Panc1 (cell line): ENCODE measurements at regions not wholly inside any gene's neighbourhood (a gene's known extent, or its start where the extent isn't known, plus 50 kb on each side); places are given as distances from the start of the nearest gene placed in this dataset.

ENCODE experiments used
- ATAC-seq: fragments of 200-7000 bp; cut with Tn5 transposase; 2 replicates; pipeline ENCODE4 v1.9.1; 2020; ENCODE audit warnings: mild to moderate bottlenecking, moderate library complexity
- BruUV-seq: library from RNA; stranded (reverse); fragments of 400-500 nt; replicated peaks from 2 replicates; lab custom pipeline; 2021; lab: Mats Ljungman, UMichigan
- CTCF ChIA-PET: fragments of 300-600 bp; sonication (Branson Sonifier 250); formaldehyde crosslinking; loops from one replicate; lab custom pipeline; 2022; ENCODE audit warnings: antibody characterized with exemption; lab: Charles Lee
- POLR2A ChIA-PET: fragments of 300-600 bp; sonication (Branson Sonifier 250); formaldehyde crosslinking; loops from one replicate; lab custom pipeline; 2022; ENCODE audit warnings: antibody characterized with exemption; lab: Charles Lee
- DNase-seq: peaks from one replicate; pipeline ENCODE4 v3.0.0-alpha.2; 2010; ENCODE audit warnings: low read depth, low spot score
- H3K27ac ChIP-seq: 2 replicates; pipeline ENCODE4 v1.5.1; 2011; ENCODE audit warnings: mild to moderate bottlenecking, low read length, inconsistent platforms
- H3K27me3 ChIP-seq: fragments of 200-500 bp; sonication (Bioruptor generic); 2 replicates; pipeline ENCODE4 v1.6.0; 2014; ENCODE audit warnings: low read length, inconsistent platforms; ENCODE audit not compliant: control insufficient read depth, insufficient read depth
- H3K36me3 ChIP-seq: fragments of 200-500 bp; sonication (Bioruptor generic); 2 replicates; pipeline ENCODE4 v1.5.1; 2014; ENCODE audit warnings: inconsistent platforms, mild to moderate bottlenecking, low read length, moderate library complexity; ENCODE audit not compliant: control insufficient read depth, insufficient read depth
- H3K4me1 ChIP-seq: 2 replicates; pipeline ENCODE4 v1.5.1; 2011; ENCODE audit warnings: inconsistent platforms, mild to moderate bottlenecking, low read length, moderate library complexity; ENCODE audit not compliant: control insufficient read depth, insufficient read depth
- H3K4me3 ChIP-seq, 2 experiments: 2 replicates each; pipeline ENCODE4 v1.5.1; 2011 to 2012; ENCODE audit warnings: low read depth in 2 of 2, low read length in 2 of 2, mild to moderate bottlenecking in 2 of 2, inconsistent platforms in 1 of 2, moderate library complexity in 1 of 2
- H3K9me3 ChIP-seq: fragments of 200-500 bp; sonication (Bioruptor generic); 2 replicates; pipeline ENCODE4 v1.5.1; 2014; ENCODE audit warnings: low read depth, mild to moderate bottlenecking, inconsistent platforms, low read length, moderate library complexity; ENCODE audit not compliant: control insufficient read depth, insufficient read depth
- POLR2AphosphoS5 ChIP-seq: IDR thresholded peaks from 2 replicates; pipeline ENCODE4 v1.6.1; 2012; ENCODE audit warnings: mild to moderate bottlenecking, low read depth, low read length, moderate library complexity
- SIN3A ChIP-seq: IDR thresholded peaks from 2 replicates; pipeline ENCODE4 v1.6.1; 2012; ENCODE audit warnings: low read depth, mild to moderate bottlenecking, low read length, moderate library complexity, borderline replicate concordance; ENCODE audit not compliant: insufficient read depth
- TCF7L2 ChIP-seq: IDR thresholded peaks from 2 replicates; pipeline ENCODE4 v1.6.1; 2011; ENCODE audit warnings: mild to moderate bottlenecking, low read depth, low read length, inconsistent platforms
- in situ Hi-C: cut with HindIII; loops from 2 replicates; pipeline ENCODE4 v1.10.0; 2016; ENCODE audit warnings: low sequenced_read_pairs, low pct_unique_long_range_greater_than_20kb
- intact Hi-C: fragments of 100-400 bp; cut with micrococcal nuclease; formaldehyde crosslinking; loops from one replicate; pipeline ENCODE4 v1.10.0; 2022; ENCODE audit not compliant: unreplicated experiment
- TF ChIP-seq, protein P1 (sequence below): fragments of 450-650 bp; IDR thresholded peaks from 2 replicates; pipeline ENCODE4 v1.5.1; 2017; ENCODE audit warnings: mild to moderate bottlenecking
- TF ChIP-seq, protein P2 (sequence below), 2 experiments: IDR thresholded peaks; 2 replicates each; pipeline ENCODE4 v1.6.1; 2011 to 2012; ENCODE audit warnings: low read depth in 2 of 2, control low read depth in 1 of 2, low read length in 1 of 2, mild to moderate bottlenecking in 1 of 2, moderate library complexity in 1 of 2; ENCODE audit not compliant: insufficient read depth in 1 of 2

DNA sequence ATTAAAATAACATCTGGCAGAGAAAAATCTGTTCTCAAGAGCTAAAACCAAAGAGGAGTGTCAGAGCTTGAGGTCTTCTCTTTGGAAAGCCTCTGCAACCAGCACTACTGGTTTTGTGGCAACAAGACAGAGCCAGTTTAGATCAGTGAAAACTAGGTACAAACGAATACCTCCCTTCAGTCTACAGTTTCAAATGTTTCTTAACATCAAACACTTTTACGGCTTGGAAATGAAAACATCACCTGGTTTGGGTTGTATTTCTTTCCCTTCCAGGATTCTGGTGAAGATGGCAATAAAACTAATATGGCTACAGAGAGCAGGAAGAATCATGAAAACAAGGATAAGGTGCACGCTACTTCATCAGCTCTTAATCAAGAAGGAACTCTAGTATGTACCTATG lies 339.4 kb upstream of the ESRRG start:
- intact Hi-C loops (no loop called here), in situ Hi-C loops (no loop called here)
- BruUV-seq: no TSS peak
- POLR2A ChIA-PET: no interaction called here
- H3K4me1 ChIP-seq: no peaks in the 10 kb centered on the region
- no peaks in the 10 kb centered on the region for H3K27me3 ChIP-seq
- no peak for ATAC-seq
- no peak overlapping the region for H3K27ac ChIP-seq
- DNase-seq: no peak
- no peak for TF ChIP-seq SIN3A
- no peaks in the 10 kb centered on the region for H3K9me3 ChIP-seq
- no peaks in the 10 kb centered on the region for H3K36me3 ChIP-seq
- H3K4me3 ChIP-seq: no peak overlapping the region
- CTCF ChIA-PET: no interaction called here

GRCh38 chr1:217059401-217059800 lies 336.2 kb upstream of the ESRRG start:
- ChIA-PET CTCF (no interaction called here), POLR2A (no interaction called here)
- intact Hi-C loops: no loop called here
- Histone ChIP-seq H3K27me3 (no peaks in the 10 kb centered on the region), H3K9me3 (no peaks in the 10 kb centered on the region), H3K4me1 (no peaks in the 10 kb centered on the region; the same call in 1 of the 2 replicates), H3K36me3 (no peaks in the 10 kb centered on the region), H3K27ac (no peak overlapping the region), H3K4me3 (no peak overlapping the region)
- BruUV-seq: no TSS peak
- ATAC-seq (no peak), DNase-seq (no peak)
- TF ChIP-seq, protein P1, sequence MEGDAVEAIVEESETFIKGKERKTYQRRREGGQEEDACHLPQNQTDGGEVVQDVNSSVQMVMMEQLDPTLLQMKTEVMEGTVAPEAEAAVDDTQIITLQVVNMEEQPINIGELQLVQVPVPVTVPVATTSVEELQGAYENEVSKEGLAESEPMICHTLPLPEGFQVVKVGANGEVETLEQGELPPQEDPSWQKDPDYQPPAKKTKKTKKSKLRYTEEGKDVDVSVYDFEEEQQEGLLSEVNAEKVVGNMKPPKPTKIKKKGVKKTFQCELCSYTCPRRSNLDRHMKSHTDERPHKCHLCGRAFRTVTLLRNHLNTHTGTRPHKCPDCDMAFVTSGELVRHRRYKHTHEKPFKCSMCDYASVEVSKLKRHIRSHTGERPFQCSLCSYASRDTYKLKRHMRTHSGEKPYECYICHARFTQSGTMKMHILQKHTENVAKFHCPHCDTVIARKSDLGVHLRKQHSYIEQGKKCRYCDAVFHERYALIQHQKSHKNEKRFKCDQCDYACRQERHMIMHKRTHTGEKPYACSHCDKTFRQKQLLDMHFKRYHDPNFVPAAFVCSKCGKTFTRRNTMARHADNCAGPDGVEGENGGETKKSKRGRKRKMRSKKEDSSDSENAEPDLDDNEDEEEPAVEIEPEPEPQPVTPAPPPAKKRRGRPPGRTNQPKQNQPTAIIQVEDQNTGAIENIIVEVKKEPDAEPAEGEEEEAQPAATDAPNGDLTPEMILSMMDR: no peak
- TF ChIP-seq, protein P2, sequence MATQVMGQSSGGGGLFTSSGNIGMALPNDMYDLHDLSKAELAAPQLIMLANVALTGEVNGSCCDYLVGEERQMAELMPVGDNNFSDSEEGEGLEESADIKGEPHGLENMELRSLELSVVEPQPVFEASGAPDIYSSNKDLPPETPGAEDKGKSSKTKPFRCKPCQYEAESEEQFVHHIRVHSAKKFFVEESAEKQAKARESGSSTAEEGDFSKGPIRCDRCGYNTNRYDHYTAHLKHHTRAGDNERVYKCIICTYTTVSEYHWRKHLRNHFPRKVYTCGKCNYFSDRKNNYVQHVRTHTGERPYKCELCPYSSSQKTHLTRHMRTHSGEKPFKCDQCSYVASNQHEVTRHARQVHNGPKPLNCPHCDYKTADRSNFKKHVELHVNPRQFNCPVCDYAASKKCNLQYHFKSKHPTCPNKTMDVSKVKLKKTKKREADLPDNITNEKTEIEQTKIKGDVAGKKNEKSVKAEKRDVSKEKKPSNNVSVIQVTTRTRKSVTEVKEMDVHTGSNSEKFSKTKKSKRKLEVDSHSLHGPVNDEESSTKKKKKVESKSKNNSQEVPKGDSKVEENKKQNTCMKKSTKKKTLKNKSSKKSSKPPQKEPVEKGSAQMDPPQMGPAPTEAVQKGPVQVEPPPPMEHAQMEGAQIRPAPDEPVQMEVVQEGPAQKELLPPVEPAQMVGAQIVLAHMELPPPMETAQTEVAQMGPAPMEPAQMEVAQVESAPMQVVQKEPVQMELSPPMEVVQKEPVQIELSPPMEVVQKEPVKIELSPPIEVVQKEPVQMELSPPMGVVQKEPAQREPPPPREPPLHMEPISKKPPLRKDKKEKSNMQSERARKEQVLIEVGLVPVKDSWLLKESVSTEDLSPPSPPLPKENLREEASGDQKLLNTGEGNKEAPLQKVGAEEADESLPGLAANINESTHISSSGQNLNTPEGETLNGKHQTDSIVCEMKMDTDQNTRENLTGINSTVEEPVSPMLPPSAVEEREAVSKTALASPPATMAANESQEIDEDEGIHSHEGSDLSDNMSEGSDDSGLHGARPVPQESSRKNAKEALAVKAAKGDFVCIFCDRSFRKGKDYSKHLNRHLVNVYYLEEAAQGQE (IDR thresholded peaks at IDR 0.05; ENCODE audit: insufficient read depth in 1 of 2, low read depth in 2 of 2, low read length in 1 of 2): no peak
- TF ChIP-seq SIN3A (no peak), TCF7L2 (no peak), POLR2AphosphoS5 (no peak)
- in situ Hi-C loops: no loop called here

GRCh38 chr1:217053676-217054075 lies 330.4 kb upstream of the ESRRG start:
- H3K9me3 ChIP-seq: no peaks in the 10 kb centered on the region
- TF ChIP-seq TCF7L2 (no peak), SIN3A (no peak), POLR2AphosphoS5 (no peak)
- TF ChIP-seq, protein P2 (IDR thresholded peaks at IDR 0.05; ENCODE audit: insufficient read depth in 1 of 2, low read depth in 2 of 2, low read length in 1 of 2): no peak
- TF ChIP-seq, protein P1: no peak
- BruUV-seq: no TSS peak
- H3K4me3 ChIP-seq: no peak overlapping the region
- in situ Hi-C loops (no loop called here), intact Hi-C loops (no loop called here)
- ChIA-PET CTCF (no interaction called here), POLR2A (no interaction called here)
- no peaks in the 10 kb centered on the region for H3K27me3 ChIP-seq
- ATAC-seq (no peak), DNase-seq (no peak)
- no peaks in the 10 kb centered on the region for H3K36me3 ChIP-seq
- no peak overlapping the region for H3K27ac ChIP-seq
- no peaks in the 10 kb centered on the region; the same call in 1 of the 2 replicates for H3K4me1 ChIP-seq
